HL-60 (cell line): ENCODE measurements at regions not wholly inside any gene's neighbourhood (a gene's known extent, or its start where the extent isn't known, plus 50 kb on each side); places are given as distances from the start of the nearest gene placed in this dataset.
"Not testable (repeated sequence)": the region's sequence is repeated elsewhere in the genome, so short reads cannot be mapped to it uniquely, and the experiment has no call there.

Source experiments
- DNase-seq, 2 experiments: peaks; one replicate each; pipeline ENCODE4 v3.0.0-alpha.2; 2010 to 2020; ENCODE audit warnings: low read depth in 1 of 2, low spot score in 1 of 2
- H3K27ac ChIP-seq: fragments of 250-450 bp; sonication (Bioruptor Pico); replicated peaks from 2 replicates; pipeline ENCODE4 v1.5.1; 2020; ENCODE audit warnings: mild to moderate bottlenecking, moderate library complexity
- H3K27me3 ChIP-seq: fragments of 250-450 bp; sonication (Bioruptor Pico); 2 replicates; pipeline ENCODE4 v1.5.1; 2021; ENCODE audit warnings: mild to moderate bottlenecking, moderate library complexity; ENCODE audit not compliant: insufficient read depth, poor library complexity, severe bottlenecking
- H3K4me3 ChIP-seq: replicated peaks from 2 replicates; pipeline ENCODE4 v1.5.1; 2011; ENCODE audit warnings: mild to moderate bottlenecking, control low read depth, low read length; ENCODE audit not compliant: insufficient read depth
- CTCF ChIP-seq: IDR thresholded peaks from one replicate; pipeline ENCODE4 v1.5.1; 2011; ENCODE audit warnings: low read length, control low read depth, inconsistent platforms; ENCODE audit not compliant: insufficient read depth
- GABPA ChIP-seq: IDR thresholded peaks from 2 replicates; pipeline ENCODE4 v1.6.1; 2012; ENCODE audit warnings: low read depth
- POLR2AphosphoS5 ChIP-seq: IDR thresholded peaks from 2 replicates; pipeline ENCODE4 v1.6.1; 2012; ENCODE audit warnings: low read depth
- SPI1 ChIP-seq: IDR thresholded peaks from 2 replicates; pipeline ENCODE4 v1.6.1; 2012; ENCODE audit warnings: low read depth, mild to moderate bottlenecking, borderline replicate concordance
- TF ChIP-seq, protein P1 (sequence below): IDR thresholded peaks from 2 replicates; pipeline ENCODE4 v1.6.1; 2012; ENCODE audit warnings: low read depth; ENCODE audit not compliant: insufficient replicate concordance

DNA sequence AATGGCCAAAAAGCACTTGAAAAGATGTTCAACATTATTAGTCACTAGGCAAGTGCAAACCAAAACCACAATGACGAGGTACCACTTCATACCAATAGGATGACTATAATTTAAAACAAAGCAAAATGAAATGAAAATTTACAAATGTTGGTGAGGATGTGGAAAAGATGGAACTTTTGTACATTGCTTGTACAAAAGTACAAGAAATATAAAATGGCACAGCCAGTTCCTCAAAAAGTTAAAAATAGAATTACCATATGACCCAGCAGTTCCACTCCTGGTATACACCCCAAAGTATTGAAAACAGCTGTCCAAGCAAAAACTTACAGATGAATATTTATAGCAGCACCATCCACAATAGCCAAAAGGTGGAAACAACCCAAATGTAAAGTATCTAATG is 107.8 kb upstream of the XPO1 start:
- no peaks in the 10 kb centered on the region for H3K27me3 ChIP-seq
- H3K4me3 ChIP-seq: no peak overlapping the region
- H3K27ac ChIP-seq: no peak overlapping the region
- TF ChIP-seq CTCF (no peak), SPI1 (peak; percentile 9; the same call in 1 of the 2 replicates)
- DNase-seq: no peak

DNA sequence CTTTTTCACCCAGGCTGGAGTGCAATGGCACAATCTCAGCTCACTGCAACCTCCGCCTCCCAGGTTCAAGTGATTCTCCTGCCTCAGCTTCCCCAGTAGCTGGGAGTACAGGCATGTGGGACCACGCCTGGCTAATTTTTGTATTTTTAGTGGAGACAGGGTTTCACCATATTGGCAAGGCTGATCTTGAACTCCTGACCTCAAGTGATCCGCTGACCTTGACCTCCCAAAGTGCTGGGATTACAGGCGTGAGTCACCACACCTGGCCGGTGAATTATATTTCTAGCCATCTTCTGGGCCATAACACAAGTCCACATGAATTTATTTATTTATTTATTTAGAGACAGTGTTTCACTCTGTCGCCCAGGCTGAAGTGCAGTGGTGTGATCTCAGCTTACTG is 105.0 kb upstream of the XPO1 start:
- DNase-seq, H3K4me3 ChIP-seq, H3K27ac ChIP-seq, H3K27me3 ChIP-seq: not testable (repeated sequence)

GRCh38 chr2:61640406-61640805 is 102.2 kb upstream of the XPO1 start:
- H3K27ac ChIP-seq: no peak overlapping the region
- no peaks in the 10 kb centered on the region for H3K27me3 ChIP-seq
- no peak overlapping the region for H3K4me3 ChIP-seq
- no peak for DNase-seq
- TF ChIP-seq POLR2AphosphoS5: no peak
- no peak for TF ChIP-seq CTCF
- no peak for TF ChIP-seq SPI1
- no peak for TF ChIP-seq GABPA

- TF ChIP-seq POLR2AphosphoS5 (no peak), GABPA (no peak), CTCF (no peak), SPI1 (no peak)
- TF ChIP-seq, protein P1, sequence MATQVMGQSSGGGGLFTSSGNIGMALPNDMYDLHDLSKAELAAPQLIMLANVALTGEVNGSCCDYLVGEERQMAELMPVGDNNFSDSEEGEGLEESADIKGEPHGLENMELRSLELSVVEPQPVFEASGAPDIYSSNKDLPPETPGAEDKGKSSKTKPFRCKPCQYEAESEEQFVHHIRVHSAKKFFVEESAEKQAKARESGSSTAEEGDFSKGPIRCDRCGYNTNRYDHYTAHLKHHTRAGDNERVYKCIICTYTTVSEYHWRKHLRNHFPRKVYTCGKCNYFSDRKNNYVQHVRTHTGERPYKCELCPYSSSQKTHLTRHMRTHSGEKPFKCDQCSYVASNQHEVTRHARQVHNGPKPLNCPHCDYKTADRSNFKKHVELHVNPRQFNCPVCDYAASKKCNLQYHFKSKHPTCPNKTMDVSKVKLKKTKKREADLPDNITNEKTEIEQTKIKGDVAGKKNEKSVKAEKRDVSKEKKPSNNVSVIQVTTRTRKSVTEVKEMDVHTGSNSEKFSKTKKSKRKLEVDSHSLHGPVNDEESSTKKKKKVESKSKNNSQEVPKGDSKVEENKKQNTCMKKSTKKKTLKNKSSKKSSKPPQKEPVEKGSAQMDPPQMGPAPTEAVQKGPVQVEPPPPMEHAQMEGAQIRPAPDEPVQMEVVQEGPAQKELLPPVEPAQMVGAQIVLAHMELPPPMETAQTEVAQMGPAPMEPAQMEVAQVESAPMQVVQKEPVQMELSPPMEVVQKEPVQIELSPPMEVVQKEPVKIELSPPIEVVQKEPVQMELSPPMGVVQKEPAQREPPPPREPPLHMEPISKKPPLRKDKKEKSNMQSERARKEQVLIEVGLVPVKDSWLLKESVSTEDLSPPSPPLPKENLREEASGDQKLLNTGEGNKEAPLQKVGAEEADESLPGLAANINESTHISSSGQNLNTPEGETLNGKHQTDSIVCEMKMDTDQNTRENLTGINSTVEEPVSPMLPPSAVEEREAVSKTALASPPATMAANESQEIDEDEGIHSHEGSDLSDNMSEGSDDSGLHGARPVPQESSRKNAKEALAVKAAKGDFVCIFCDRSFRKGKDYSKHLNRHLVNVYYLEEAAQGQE: no peak
- Histone ChIP-seq H3K27me3 (no peaks in the 10 kb centered on the region), H3K4me3 (no peak overlapping the region), H3K27ac (no peak overlapping the region)
- DNase-seq: no peak
Measured at GRCh38 chr2:61639721-61640120, 101.6 kb upstream of the XPO1 start.

DNA sequence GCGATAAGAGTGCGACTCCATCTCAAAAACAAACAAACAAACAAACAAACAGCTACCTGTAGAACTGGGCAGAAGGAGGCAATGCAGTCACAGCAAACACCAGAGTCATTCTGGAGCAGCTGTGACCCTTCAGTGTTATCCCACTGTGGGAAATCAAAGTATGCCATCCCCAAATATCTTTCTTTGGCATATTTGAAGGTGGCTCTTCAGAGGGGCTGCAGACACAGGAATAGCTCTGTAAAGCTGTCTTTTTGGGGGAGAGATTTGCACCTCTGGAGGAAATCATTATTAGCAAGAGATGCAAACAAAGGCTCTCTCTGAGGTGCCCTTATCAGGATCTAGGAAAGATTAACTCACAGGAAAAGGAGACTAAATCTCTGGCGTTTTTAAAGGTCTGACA is 98.5 kb upstream of the XPO1 start:
- no peak overlapping the region for H3K4me3 ChIP-seq
- no peak for DNase-seq
- no peak overlapping the region for H3K27ac ChIP-seq
- TF ChIP-seq, protein P1: no peak
- TF ChIP-seq CTCF (no peak), SPI1 (no peak), POLR2AphosphoS5 (no peak), GABPA (no peak)
- no peaks in the 10 kb centered on the region for H3K27me3 ChIP-seq
